ENCODE measurements at regions not wholly inside any gene's neighbourhood (a gene's known extent, or its start where the extent isn't known, plus 50 kb on each side); places are given as distances from the start of the nearest gene placed in this dataset.

- TF ChIP-seq CTCF (IDR thresholded peaks at IDR 0.05) (no peak), POLR2A (IDR thresholded peaks at IDR 0.05) (no peak)
Measured at GRCh38 chr6:167645368-167645767, 181.3 kb upstream of the AFDN start.

Measured in thyroid gland (tissue), 4 donors.